Lower lobe of right lung (tissue), 2 donors: ENCODE measurements at regions not wholly inside any gene's neighbourhood (a gene's known extent, or its start where the extent isn't known, plus 50 kb on each side); places are given as distances from the start of the nearest gene placed in this dataset.

ENCODE experiments used
- ATAC-seq, 2 donors: fragments of 200-7000 bp; cut with Tn5 transposase; one replicate each; pipeline ENCODE4 v1.9.1; 2020 to 2022; ENCODE audit warnings: mild to moderate bottlenecking in 2 of 2, moderate library complexity in 2 of 2
- DNase-seq: peaks from one replicate; pipeline ENCODE4 v3.0.0-alpha.2; 2020
- H3K27ac ChIP-seq: fragments of 200-600 bp; one replicate; pipeline ENCODE4 v1.8.0; 2022
- H3K27me3 ChIP-seq: fragments of 200-600 bp; one replicate; pipeline ENCODE4 v1.8.0; 2022; ENCODE audit warnings: low read depth
- H3K36me3 ChIP-seq: fragments of 200-600 bp; one replicate; pipeline ENCODE4 v1.8.0; 2022; ENCODE audit warnings: mild to moderate bottlenecking
- H3K4me1 ChIP-seq: fragments of 200-600 bp; one replicate; pipeline ENCODE4 v1.8.0; 2022
- H3K4me3 ChIP-seq: fragments of 200-600 bp; one replicate; pipeline ENCODE4 v1.8.0; 2022; ENCODE audit warnings: mild to moderate bottlenecking
- H3K9me3 ChIP-seq: fragments of 200-600 bp; one replicate; pipeline ENCODE4 v1.8.0; 2022
- intact Hi-C: fragments of 100-400 bp; cut with DNase I; formaldehyde crosslinking; loops from one replicate; pipeline ENCODE4 v1.11.0; 2022
- TF ChIP-seq, protein P1 (sequence below): fragments of 200-600 bp; IDR thresholded peaks from one replicate; pipeline ENCODE4 v1.8.0; 2022; ENCODE audit warnings: antibody characterized with exemption, mild to moderate bottlenecking
- donor health status: DM: no; HTN: yes; CAD: no; lungs with severe emphysema.

DNA sequence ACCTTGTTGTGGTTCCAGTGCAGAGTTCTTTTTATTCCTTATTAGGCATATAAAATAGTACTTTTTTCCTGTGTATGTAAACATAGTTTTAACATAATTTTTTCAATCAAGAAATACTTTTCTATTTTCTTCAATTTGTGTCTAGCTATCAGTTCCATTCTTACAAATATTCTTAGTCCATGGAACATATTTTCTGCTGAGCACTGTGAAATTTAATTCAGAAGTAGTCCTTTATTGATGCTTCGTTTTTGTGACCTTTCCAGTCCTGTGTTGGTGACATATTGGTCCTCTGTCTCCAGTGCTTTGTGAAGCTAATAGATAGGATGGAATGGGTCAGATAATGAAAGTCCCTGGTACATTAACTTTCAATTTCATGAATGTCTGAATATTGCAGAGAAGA, 325.1 kb downstream of the SAMD5 start:
- Histone ChIP-seq H3K27ac (no peak overlapping the region), H3K27me3 (no peaks in the 10 kb centered on the region), H3K9me3 (no peaks in the 10 kb centered on the region), H3K4me1 (no peaks in the 10 kb centered on the region), H3K4me3 (no peak overlapping the region), H3K36me3 (no peaks in the 10 kb centered on the region)
- ATAC-seq, result no peak
- DNase-seq, result no peak
- intact Hi-C loops, result no loop called here
- TF ChIP-seq, protein P1, sequence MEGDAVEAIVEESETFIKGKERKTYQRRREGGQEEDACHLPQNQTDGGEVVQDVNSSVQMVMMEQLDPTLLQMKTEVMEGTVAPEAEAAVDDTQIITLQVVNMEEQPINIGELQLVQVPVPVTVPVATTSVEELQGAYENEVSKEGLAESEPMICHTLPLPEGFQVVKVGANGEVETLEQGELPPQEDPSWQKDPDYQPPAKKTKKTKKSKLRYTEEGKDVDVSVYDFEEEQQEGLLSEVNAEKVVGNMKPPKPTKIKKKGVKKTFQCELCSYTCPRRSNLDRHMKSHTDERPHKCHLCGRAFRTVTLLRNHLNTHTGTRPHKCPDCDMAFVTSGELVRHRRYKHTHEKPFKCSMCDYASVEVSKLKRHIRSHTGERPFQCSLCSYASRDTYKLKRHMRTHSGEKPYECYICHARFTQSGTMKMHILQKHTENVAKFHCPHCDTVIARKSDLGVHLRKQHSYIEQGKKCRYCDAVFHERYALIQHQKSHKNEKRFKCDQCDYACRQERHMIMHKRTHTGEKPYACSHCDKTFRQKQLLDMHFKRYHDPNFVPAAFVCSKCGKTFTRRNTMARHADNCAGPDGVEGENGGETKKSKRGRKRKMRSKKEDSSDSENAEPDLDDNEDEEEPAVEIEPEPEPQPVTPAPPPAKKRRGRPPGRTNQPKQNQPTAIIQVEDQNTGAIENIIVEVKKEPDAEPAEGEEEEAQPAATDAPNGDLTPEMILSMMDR, result no peak

DNA sequence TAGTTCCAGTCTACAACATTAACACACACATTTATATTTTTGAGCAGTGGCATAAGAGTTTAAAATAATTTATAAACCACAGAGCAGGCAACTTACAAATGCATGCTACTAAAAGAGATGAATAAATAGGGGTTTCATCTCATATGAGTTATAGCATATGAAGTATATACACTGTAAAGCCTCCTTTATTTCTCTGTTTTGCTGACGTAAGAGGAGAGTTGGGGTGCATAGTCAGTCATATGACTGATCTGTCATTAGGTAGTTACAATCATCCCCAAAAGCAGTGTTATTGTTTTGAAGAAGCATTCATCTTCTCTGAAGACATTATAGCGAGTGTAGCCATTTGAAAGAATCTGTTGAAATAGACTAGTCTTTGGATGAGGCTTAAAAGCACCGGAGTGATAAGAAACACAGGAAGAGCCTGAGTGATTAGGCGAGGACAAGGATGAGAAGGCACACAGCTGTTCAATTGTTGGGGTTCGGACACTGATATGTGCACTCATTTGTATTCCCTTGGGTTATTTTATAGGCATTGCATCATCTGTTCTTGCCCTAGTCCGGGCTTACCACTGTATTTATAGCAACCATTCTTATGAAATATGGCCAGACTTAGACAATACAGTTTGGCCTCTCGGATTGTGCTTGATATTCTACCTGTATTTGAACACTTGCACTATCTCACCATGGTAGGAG, 325.7 kb downstream of the SAMD5 start:
- Histone ChIP-seq H3K27ac (no peak overlapping the region), H3K27me3 (no peaks in the 10 kb centered on the region), H3K9me3 (no peaks in the 10 kb centered on the region), H3K4me3 (no peak overlapping the region), H3K4me1 (no peaks in the 10 kb centered on the region), H3K36me3 (no peaks in the 10 kb centered on the region)
- TF ChIP-seq, protein P1, result no peak
- ATAC-seq, result no peak
- no peak for DNase-seq
- intact Hi-C loops, result no loop called here

DNA sequence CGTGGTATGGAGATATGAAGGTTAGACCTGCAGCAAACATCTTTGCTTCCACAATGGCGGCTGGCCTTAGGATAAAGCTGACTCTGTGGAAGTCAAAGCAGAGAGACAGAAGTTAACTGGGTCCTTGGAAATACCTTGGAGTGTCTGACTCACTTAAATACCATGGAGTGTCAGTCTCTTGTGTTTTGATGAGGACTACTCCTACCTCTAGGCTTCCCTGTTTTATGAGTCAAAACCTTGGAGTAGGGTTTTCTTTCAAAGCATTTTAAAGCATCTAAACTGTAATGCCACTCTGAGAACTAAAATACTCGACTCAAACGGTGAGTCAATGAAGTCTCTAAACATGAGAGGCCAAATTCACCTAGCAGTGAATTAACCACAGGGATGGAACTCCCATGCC, 329.1 kb downstream of the SAMD5 start:
- intact Hi-C loops, result no loop called here
- H3K27me3 ChIP-seq, result no peaks in the 10 kb centered on the region
- DNase-seq (no peak), ATAC-seq (no peak)
- H3K4me1 ChIP-seq, result no peaks in the 10 kb centered on the region
- TF ChIP-seq, protein P1, result no peak
- no peak overlapping the region for H3K27ac ChIP-seq
- no peak overlapping the region for H3K4me3 ChIP-seq
- H3K9me3 ChIP-seq, result no peaks in the 10 kb centered on the region
- H3K36me3 ChIP-seq, result no peaks in the 10 kb centered on the region

DNA sequence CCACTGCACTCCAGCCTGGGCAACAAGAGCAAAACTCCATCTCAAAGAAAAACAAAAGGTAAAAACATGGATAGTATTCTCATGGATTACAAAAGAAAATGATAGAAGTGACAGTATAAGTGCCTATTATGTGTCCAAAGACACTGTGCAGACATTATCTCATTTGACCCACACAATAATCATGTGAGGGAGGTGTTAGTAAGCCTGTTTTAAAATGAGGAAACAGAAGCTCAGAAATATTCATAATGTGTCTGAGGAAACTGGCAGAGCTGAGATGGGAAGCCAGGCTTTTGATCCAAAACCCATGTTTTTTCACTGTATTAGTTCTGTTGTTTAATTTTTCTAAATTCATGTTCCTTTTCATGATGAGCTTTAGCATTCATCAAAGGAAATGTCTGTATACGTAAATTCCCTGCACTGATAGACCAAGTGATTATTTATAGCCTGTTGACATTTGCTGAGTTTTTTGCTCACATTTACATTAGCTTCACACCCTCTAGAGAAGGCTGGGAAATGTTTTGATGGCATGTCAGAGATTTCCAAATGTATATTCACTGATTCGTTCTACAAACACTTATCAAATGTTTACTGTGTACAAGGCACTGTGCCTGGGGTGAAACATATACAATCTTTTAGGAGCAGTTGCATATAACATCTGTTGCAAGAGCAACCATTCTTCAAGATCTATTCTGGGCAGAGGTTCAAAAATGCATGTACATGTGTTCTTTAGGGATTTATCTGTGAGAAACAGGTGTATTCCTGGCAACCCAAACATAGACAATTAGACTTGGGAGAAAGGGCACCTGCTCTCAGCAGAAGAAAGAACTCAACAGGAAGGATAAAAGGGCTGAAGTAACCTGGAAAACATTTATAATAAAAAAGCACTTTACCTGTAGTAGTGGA, 331.5 kb downstream of the SAMD5 start:
- TF ChIP-seq, protein P1, result no peak
- ATAC-seq, result no peak
- intact Hi-C loops, result no loop called here
- Histone ChIP-seq H3K4me1 (no peaks in the 10 kb centered on the region), H3K36me3 (no peaks in the 10 kb centered on the region), H3K27ac (no peak overlapping the region), H3K9me3 (peaks cover 6% of the 10 kb centered on the region), H3K27me3 (no peaks in the 10 kb centered on the region), H3K4me3 (no peak overlapping the region)
- no peak for DNase-seq

DNA sequence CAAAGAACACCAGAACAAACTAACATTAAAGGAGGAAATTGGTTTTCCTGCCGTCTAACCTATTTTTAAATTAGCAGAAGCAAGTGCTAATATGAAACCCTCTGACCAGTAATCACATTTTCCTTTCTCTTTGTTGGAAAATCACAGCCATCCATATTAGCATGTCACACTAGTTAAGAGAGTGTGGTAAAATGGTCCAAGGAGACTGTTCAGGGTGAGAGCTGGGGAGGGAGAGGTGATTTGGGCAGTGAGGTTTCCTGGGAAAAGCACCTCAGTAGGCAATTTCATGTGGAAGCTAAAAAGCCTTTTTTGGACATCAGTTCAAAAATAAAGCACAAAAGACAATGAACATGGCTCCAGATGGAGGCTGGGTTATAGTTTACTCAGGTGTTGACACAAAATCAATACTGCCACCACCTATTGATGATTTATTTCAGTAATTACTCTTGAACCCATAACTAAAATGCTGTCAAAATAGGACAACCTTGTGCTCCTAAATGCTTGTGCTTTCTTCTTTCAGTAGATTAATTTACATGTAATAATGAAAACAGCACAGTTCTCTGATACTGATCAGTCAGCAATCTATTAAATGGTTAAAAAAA, 333.2 kb downstream of the SAMD5 start:
- H3K9me3 ChIP-seq, result peaks cover 6% of the 10 kb centered on the region
- TF ChIP-seq, protein P1, result no peak
- no peak overlapping the region for H3K27ac ChIP-seq
- no peaks in the 10 kb centered on the region for H3K4me1 ChIP-seq
- no peak overlapping the region for H3K4me3 ChIP-seq
- H3K36me3 ChIP-seq, result no peaks in the 10 kb centered on the region
- no peaks in the 10 kb centered on the region for H3K27me3 ChIP-seq
- intact Hi-C loops, result no loop called here
- DNase-seq (no peak), ATAC-seq (no peak)
